KMS-11 (cell line): ENCODE measurements at regions not wholly inside any gene's neighbourhood (a gene's known extent, or its start where the extent isn't known, plus 50 kb on each side); places are given as distances from the start of the nearest gene placed in this dataset.

Experiments used
- H2AFZ ChIP-seq: fragments of 200-600 bp; sonication (generic); 2 replicates; pipeline ENCODE4 v1.6.1; 2016; ENCODE audit warnings: antibody characterized with exemption, mixed run types, low read depth
- H3K27ac ChIP-seq: fragments of 200-600 bp; sonication (generic); 2 replicates; pipeline ENCODE4 v1.6.1; 2016; ENCODE audit warnings: mild to moderate bottlenecking, mixed run types
- H3K27me3 ChIP-seq: fragments of 200-600 bp; sonication (generic); 2 replicates; pipeline ENCODE4 v1.6.1; 2017; ENCODE audit warnings: mild to moderate bottlenecking, low read depth, mixed run types, moderate library complexity; ENCODE audit not compliant: insufficient read depth
- H3K36me3 ChIP-seq: fragments of 200-600 bp; sonication (generic); 2 replicates; pipeline ENCODE4 v1.6.1; 2017; ENCODE audit warnings: mild to moderate bottlenecking, mixed run types; ENCODE audit not compliant: insufficient read depth
- H3K4me1 ChIP-seq: fragments of 200-600 bp; sonication (generic); 2 replicates; pipeline ENCODE4 v1.6.1; 2016; ENCODE audit warnings: mild to moderate bottlenecking, low read depth, mixed run types; ENCODE audit not compliant: poor library complexity, severe bottlenecking
- H3K4me2 ChIP-seq: fragments of 200-600 bp; sonication (generic); 2 replicates; pipeline ENCODE4 v1.7.0; 2016; ENCODE audit warnings: mild to moderate bottlenecking, mixed run types
- H3K4me3 ChIP-seq: fragments of 200-600 bp; sonication (generic); IDR thresholded peaks from 2 replicates; pipeline ENCODE4 v1.6.1; 2017; ENCODE audit warnings: low read depth, low read length, mixed read lengths; ENCODE audit not compliant: insufficient read depth
- H3K79me2 ChIP-seq: fragments of 200-600 bp; sonication (generic); 2 replicates; pipeline ENCODE4 v1.6.1; 2016; ENCODE audit warnings: low read depth, mixed run types; ENCODE audit not compliant: insufficient read depth
- H3K9ac ChIP-seq: fragments of 200-600 bp; sonication (generic); 2 replicates; pipeline ENCODE4 v1.6.1; 2016; ENCODE audit warnings: mild to moderate bottlenecking, mixed run types
- H4K20me1 ChIP-seq: fragments of 200-600 bp; sonication (generic); 2 replicates; pipeline ENCODE4 v1.6.1; 2016; ENCODE audit warnings: mild to moderate bottlenecking, mixed run types; ENCODE audit not compliant: insufficient read depth
- CTCF ChIP-seq: fragments of 200-600 bp; sonication (generic); conservative IDR thresholded peaks from 2 replicates; pipeline ENCODE4 v1.6.1; 2017; ENCODE audit warnings: low read depth, mild to moderate bottlenecking, antibody characterized with exemption, low read length, moderate library complexity, mixed read lengths

- H3K79me2 ChIP-seq = no peaks in the 10 kb centered on the region
- no peak for TF ChIP-seq CTCF
- peaks cover 21% of the 10 kb centered on the region for H3K4me1 ChIP-seq
- no peaks in the 10 kb centered on the region for H4K20me1 ChIP-seq
- no peak overlapping the region for H3K27ac ChIP-seq
- no peak overlapping the region for H3K4me2 ChIP-seq
- H2AFZ ChIP-seq = no peak overlapping the region
- no peak overlapping the region for H3K4me3 ChIP-seq
- no peak overlapping the region for H3K9ac ChIP-seq
- no peaks in the 10 kb centered on the region for H3K36me3 ChIP-seq
- no peaks in the 10 kb centered on the region for H3K27me3 ChIP-seq
These were observed 240.6 kb downstream of the NUF2 start for GRCh38 chr1:163562355-163562754.

- Histone ChIP-seq H3K27me3 (no peaks in the 10 kb centered on the region), H3K36me3 (no peaks in the 10 kb centered on the region), H3K4me2 (peak overlapping the region; percentile 15; the same call in 1 of the 2 replicates), H3K4me1 (peaks cover 21% of the 10 kb centered on the region), H3K9ac (no peak overlapping the region), H2AFZ (0 out of 2 replicates have a peak overlapping the region, but pooled peaks have one; percentile 1), H3K79me2 (no peaks in the 10 kb centered on the region), H3K27ac (no peak overlapping the region), H3K4me3 (no peak overlapping the region), H4K20me1 (no peaks in the 10 kb centered on the region)
- TF ChIP-seq CTCF = no peak
These were observed 243.4 kb downstream of the NUF2 start for GRCh38 chr1:163565166-163565565.

- H3K4me2 ChIP-seq = no peak overlapping the region
- H3K36me3 ChIP-seq = no peaks in the 10 kb centered on the region
- H3K9ac ChIP-seq = no peak overlapping the region
- no peaks in the 10 kb centered on the region for H3K27me3 ChIP-seq
- H3K4me3 ChIP-seq = no peak overlapping the region
- no peak for TF ChIP-seq CTCF
- H3K27ac ChIP-seq = no peak overlapping the region
- no peaks in the 10 kb centered on the region for H4K20me1 ChIP-seq
- peaks cover 15% of the 10 kb centered on the region for H3K4me1 ChIP-seq
- no peak overlapping the region for H2AFZ ChIP-seq
- no peaks in the 10 kb centered on the region for H3K79me2 ChIP-seq
These were observed 248.3 kb downstream of the NUF2 start for GRCh38 chr1:163570071-163570470.

- Histone ChIP-seq H3K4me1 (no peaks in the 10 kb centered on the region), H3K9ac (no peak overlapping the region), H4K20me1 (no peaks in the 10 kb centered on the region), H3K36me3 (no peaks in the 10 kb centered on the region), H2AFZ (no peak overlapping the region), H3K27me3 (no peaks in the 10 kb centered on the region), H3K79me2 (no peaks in the 10 kb centered on the region), H3K4me3 (no peak overlapping the region), H3K27ac (no peak overlapping the region), H3K4me2 (no peak overlapping the region)
- no peak for TF ChIP-seq CTCF
These were observed 250.2 kb downstream of the NUF2 start for GRCh38 chr1:163571950-163572349.

GRCh38 chr1:163574119-163574518 is 252.4 kb downstream of the NUF2 start:
- H2AFZ ChIP-seq = no peak overlapping the region
- no peaks in the 10 kb centered on the region for H3K27me3 ChIP-seq
- H3K4me2 ChIP-seq = no peak overlapping the region
- no peak overlapping the region for H3K9ac ChIP-seq
- no peak for TF ChIP-seq CTCF
- no peak overlapping the region for H3K4me3 ChIP-seq
- H3K4me1 ChIP-seq = no peaks in the 10 kb centered on the region
- H3K27ac ChIP-seq = no peak overlapping the region
- no peaks in the 10 kb centered on the region for H3K79me2 ChIP-seq
- H3K36me3 ChIP-seq = no peaks in the 10 kb centered on the region
- no peaks in the 10 kb centered on the region for H4K20me1 ChIP-seq
